ENCODE measurements at regions not wholly inside any gene's neighbourhood (a gene's known extent, or its start where the extent isn't known, plus 50 kb on each side); places are given as distances from the start of the nearest gene placed in this dataset.

- TF ChIP-seq CTCF (IDR thresholded peaks at IDR 0.05; ENCODE audit: extremely low read depth, missing control alignments), result no peak
- no peak for DNase-seq (ENCODE audit: low spot score)
Observed at GRCh38 chr15:77844798-77845446, 212.2 kb upstream of the LINGO1 start.

GRCh38 chr15:77843546-77843945 lies 210.8 kb upstream of the LINGO1 start:
- TF ChIP-seq CTCF (IDR thresholded peaks at IDR 0.05; ENCODE audit: extremely low read depth, missing control alignments), result no peak
- no peak for DNase-seq (ENCODE audit: low spot score)

GRCh38 chr15:77840991-77841775 lies 208.5 kb upstream of the LINGO1 start:
- no peak for TF ChIP-seq CTCF (IDR thresholded peaks at IDR 0.05; ENCODE audit: extremely low read depth, missing control alignments)

GRCh38 chr15:77839970-77840905 lies 207.5 kb upstream of the LINGO1 start:
- TF ChIP-seq CTCF (IDR thresholded peaks at IDR 0.05; ENCODE audit: extremely low read depth, missing control alignments), result no peak
- DNase-seq (ENCODE audit: low spot score), result no peak

More at GRCh38 chr15:77840991-77841775, 208.5 kb upstream of the LINGO1 start:
- no peak for DNase-seq (ENCODE audit: low spot score)

GRCh38 chr15:77839456-77839855 lies 206.7 kb upstream of the LINGO1 start:
- no peak for DNase-seq (ENCODE audit: low spot score)
- TF ChIP-seq CTCF (IDR thresholded peaks at IDR 0.05; ENCODE audit: extremely low read depth, missing control alignments), result no peak

GRCh38 chr15:77838595-77838994 lies 205.9 kb upstream of the LINGO1 start:
- DNase-seq (ENCODE audit: low spot score), result no peak

More at GRCh38 chr15:77838595-77838994, 205.9 kb upstream of the LINGO1 start:
- TF ChIP-seq CTCF (IDR thresholded peaks at IDR 0.05; ENCODE audit: extremely low read depth, missing control alignments), result no peak
